ENCODE measurements at regions not wholly inside any gene's neighbourhood (a gene's known extent, or its start where the extent isn't known, plus 50 kb on each side); places are given as distances from the start of the nearest gene placed in this dataset.

DNA sequence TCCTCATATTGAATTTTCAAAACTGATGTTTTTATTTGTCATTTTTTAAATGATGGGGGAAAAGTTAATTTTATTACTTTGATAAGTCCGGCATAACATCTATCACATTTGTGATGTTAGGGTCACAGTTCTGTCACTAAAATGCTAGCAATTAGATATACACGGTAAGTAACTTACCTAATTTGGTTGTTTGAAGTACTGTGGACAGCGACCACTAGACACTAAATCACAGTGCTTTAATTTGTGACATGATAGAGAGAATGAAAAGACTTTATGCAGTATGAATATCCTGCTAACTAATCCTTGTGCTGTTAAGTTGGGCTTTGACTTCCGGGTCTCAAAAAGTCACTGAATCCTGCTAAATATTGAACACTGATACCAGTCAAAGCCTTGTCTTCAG is 857.3 kb upstream of the KCND2 start:
- H3K4me3 ChIP-seq (ENCODE audit: low read depth in 1 of 2, low read length in 1 of 2), result no peak overlapping the region
- H3K9me3 ChIP-seq, result no peaks in the 10 kb centered on the region
- no peaks in the 10 kb centered on the region for H3K36me3 ChIP-seq
- TF ChIP-seq, protein P1, sequence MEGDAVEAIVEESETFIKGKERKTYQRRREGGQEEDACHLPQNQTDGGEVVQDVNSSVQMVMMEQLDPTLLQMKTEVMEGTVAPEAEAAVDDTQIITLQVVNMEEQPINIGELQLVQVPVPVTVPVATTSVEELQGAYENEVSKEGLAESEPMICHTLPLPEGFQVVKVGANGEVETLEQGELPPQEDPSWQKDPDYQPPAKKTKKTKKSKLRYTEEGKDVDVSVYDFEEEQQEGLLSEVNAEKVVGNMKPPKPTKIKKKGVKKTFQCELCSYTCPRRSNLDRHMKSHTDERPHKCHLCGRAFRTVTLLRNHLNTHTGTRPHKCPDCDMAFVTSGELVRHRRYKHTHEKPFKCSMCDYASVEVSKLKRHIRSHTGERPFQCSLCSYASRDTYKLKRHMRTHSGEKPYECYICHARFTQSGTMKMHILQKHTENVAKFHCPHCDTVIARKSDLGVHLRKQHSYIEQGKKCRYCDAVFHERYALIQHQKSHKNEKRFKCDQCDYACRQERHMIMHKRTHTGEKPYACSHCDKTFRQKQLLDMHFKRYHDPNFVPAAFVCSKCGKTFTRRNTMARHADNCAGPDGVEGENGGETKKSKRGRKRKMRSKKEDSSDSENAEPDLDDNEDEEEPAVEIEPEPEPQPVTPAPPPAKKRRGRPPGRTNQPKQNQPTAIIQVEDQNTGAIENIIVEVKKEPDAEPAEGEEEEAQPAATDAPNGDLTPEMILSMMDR (IDR thresholded peaks at IDR 0.05), result no peak
- H3K27ac ChIP-seq, result no peak overlapping the region
- no peaks in the 10 kb centered on the region for H3K4me1 ChIP-seq (ENCODE audit: control insufficient read depth in 1 of 2, insufficient read depth in 1 of 2, low read depth in 1 of 2, low read length in 1 of 2)
- no peaks in the 10 kb centered on the region for H3K27me3 ChIP-seq

DNA sequence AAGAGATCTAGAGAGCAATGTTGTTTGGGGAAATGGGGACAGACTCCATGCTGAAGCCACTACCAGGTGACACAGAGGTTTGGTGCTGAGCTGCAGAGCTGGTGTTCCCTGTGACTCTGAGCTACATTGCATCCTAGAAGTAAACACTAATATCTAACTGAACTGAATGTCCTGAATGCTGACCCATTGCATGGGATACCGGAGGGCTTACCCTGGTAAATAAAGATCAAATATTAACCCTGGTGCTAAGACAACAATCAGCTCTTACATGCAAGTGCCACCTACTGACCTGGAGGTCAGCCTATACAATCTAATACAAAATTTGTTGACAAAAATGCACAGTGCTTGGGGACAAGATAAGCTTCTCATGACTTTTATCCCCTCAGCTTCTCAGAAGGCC is 851.3 kb upstream of the KCND2 start:
- Histone ChIP-seq H3K9me3 (no peaks in the 10 kb centered on the region), H3K4me1 (ENCODE audit: control insufficient read depth in 1 of 2, insufficient read depth in 1 of 2, low read depth in 1 of 2, low read length in 1 of 2) (no peaks in the 10 kb centered on the region), H3K36me3 (no peaks in the 10 kb centered on the region), H3K27ac (no peak overlapping the region), H3K4me3 (ENCODE audit: low read depth in 1 of 2, low read length in 1 of 2) (no peak overlapping the region), H3K27me3 (no peaks in the 10 kb centered on the region)
- TF ChIP-seq, protein P1 (IDR thresholded peaks at IDR 0.05), result no peak

DNA sequence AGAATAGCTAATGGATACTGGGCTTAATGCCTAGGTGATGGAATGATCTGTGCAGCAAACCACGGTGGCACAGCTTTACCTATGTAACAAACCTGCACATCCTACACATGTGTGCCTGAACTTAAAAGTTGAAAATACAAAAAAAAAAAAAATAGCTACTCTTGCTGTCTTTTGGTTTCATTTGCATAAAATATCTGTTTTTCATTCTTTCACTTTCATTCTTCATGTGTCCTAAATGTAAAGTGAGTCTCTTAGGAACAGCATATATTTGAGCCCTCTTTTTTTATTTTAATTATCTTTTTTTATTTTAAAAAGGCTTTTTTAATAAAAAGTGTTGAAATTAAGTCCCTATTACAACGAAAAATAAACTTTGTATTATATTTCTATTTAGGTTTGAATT is 836.1 kb upstream of the KCND2 start:
- Histone ChIP-seq H3K36me3 (no peaks in the 10 kb centered on the region), H3K4me3 (ENCODE audit: low read depth in 1 of 2, low read length in 1 of 2) (no peak overlapping the region), H3K4me1 (ENCODE audit: control insufficient read depth in 1 of 2, insufficient read depth in 1 of 2, low read depth in 1 of 2, low read length in 1 of 2) (no peaks in the 10 kb centered on the region), H3K27ac (no peak overlapping the region), H3K27me3 (no peaks in the 10 kb centered on the region), H3K9me3 (no peaks in the 10 kb centered on the region)
- TF ChIP-seq, protein P1 (IDR thresholded peaks at IDR 0.05), result no peak

DNA sequence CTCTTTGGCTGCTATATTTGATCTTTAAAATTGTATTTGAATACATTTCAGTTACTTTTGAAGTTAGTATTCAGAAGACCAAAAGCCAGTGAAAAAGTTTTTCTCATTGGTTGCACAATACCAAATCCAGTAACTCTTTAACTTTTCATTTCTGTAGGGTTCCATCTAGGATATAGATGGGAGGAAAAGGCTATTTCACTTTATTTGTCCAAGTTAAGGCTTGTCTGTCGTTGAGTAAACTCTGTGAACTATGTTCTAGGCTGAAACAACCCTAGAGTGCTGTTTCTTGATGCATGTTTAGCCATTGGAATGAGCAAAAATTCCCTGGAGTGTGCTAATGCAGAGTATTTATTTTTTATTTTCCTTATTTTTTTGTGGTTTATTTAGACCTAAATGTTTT is 834.7 kb upstream of the KCND2 start:
- TF ChIP-seq, protein P1 (IDR thresholded peaks at IDR 0.05), result no peak
- no peaks in the 10 kb centered on the region for H3K9me3 ChIP-seq
- no peak overlapping the region for H3K27ac ChIP-seq
- no peaks in the 10 kb centered on the region for H3K4me1 ChIP-seq (ENCODE audit: control insufficient read depth in 1 of 2, insufficient read depth in 1 of 2, low read depth in 1 of 2, low read length in 1 of 2)
- H3K4me3 ChIP-seq (ENCODE audit: low read depth in 1 of 2, low read length in 1 of 2), result no peak overlapping the region
- H3K36me3 ChIP-seq, result no peaks in the 10 kb centered on the region
- H3K27me3 ChIP-seq, result no peaks in the 10 kb centered on the region

DNA sequence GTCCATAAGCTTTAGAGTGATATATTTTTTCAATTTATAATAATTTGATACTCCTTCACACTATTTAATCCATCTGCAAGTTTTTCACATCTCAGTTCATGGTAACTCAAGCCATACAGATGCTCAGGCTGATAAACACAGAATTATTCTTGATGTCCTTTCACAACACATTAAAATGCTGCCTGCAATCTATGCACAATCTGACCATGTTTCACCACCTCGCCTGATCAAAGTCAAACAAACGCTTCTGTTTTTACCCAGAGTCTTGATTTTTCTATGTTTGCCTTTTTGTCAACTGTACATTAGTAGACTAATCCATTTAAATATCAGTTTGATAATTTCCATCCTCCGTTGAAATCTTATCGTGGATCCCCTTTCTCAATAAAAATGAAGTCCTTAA is 833.8 kb upstream of the KCND2 start:
- H3K27ac ChIP-seq, result no peak overlapping the region
- no peaks in the 10 kb centered on the region for H3K36me3 ChIP-seq
- H3K27me3 ChIP-seq, result no peaks in the 10 kb centered on the region
- H3K4me3 ChIP-seq (ENCODE audit: low read depth in 1 of 2, low read length in 1 of 2), result no peak overlapping the region
- TF ChIP-seq, protein P1 (IDR thresholded peaks at IDR 0.05), result no peak
- H3K4me1 ChIP-seq (ENCODE audit: control insufficient read depth in 1 of 2, insufficient read depth in 1 of 2, low read depth in 1 of 2, low read length in 1 of 2), result no peaks in the 10 kb centered on the region
- H3K9me3 ChIP-seq, result no peaks in the 10 kb centered on the region

DNA sequence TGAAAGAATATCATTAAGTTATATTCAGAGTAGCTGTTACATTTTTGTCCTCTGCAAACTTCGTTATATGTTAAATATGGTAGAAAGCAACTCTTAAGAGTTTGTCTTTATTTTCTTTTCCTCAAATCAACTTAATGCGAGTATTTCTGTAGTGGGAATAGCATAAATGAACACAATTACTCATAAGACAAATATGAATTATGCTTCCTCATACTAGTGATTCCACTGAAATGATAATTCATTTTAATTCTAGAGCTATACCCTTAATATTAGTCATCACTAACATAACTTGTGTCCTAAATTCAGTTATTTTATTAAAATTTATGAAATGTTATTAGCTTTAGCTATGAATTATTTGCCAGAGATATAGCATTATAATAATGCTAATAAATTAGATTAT is 820.6 kb upstream of the KCND2 start:
- Histone ChIP-seq H3K27me3 (no peaks in the 10 kb centered on the region), H3K9me3 (no peaks in the 10 kb centered on the region), H3K36me3 (no peaks in the 10 kb centered on the region), H3K4me1 (ENCODE audit: control insufficient read depth in 1 of 2, insufficient read depth in 1 of 2, low read depth in 1 of 2, low read length in 1 of 2) (no peaks in the 10 kb centered on the region), H3K27ac (no peak overlapping the region), H3K4me3 (ENCODE audit: low read depth in 1 of 2, low read length in 1 of 2) (no peak overlapping the region)
- TF ChIP-seq, protein P1 (IDR thresholded peaks at IDR 0.05), result no peak

Measured in neutrophil (primary cell).